GM19035 (cell line): ENCODE measurements at regions not wholly inside any gene's neighbourhood (a gene's known extent, or its start where the extent isn't known, plus 50 kb on each side); places are given as distances from the start of the nearest gene placed in this dataset.
"Not testable (repeated sequence)": the region's sequence is repeated elsewhere in the genome, so short reads cannot be mapped to it uniquely, and the experiment has no call there.

Experiments
- ATAC-seq: cut with Tn5 transposase; IDR thresholded peaks from one replicate; pipeline ENCODE4 v1.9.1; 2021; ENCODE audit not compliant: unreplicated experiment

GRCh38 chr14:25699981-25700380 is 650.0 kb upstream of the STXBP6 start:
- ATAC-seq = no peak

- no peak for ATAC-seq
These were observed 648.2 kb upstream of the STXBP6 start for GRCh38 chr14:25698111-25698510.

- ATAC-seq = no peak
These were observed 646.2 kb upstream of the STXBP6 start for GRCh38 chr14:25696176-25696575.

- no peak for ATAC-seq
These were observed 635.1 kb upstream of the STXBP6 start for GRCh38 chr14:25685004-25685403.

- ATAC-seq = no peak
These were observed 631.0 kb upstream of the STXBP6 start for GRCh38 chr14:25680934-25681333.

- ATAC-seq = not testable (repeated sequence)
These were observed 630.6 kb upstream of the STXBP6 start for GRCh38 chr14:25680511-25680910.

- ATAC-seq = no peak
These were observed 627.2 kb upstream of the STXBP6 start for GRCh38 chr14:25677111-25677510.

GRCh38 chr14:25667387-25667786 is 617.4 kb upstream of the STXBP6 start:
- ATAC-seq = no peak

- no peak for ATAC-seq
These were observed 616.9 kb upstream of the STXBP6 start for GRCh38 chr14:25666877-25667276.

GRCh38 chr14:25658988-25659387 is 609.0 kb upstream of the STXBP6 start:
- no peak for ATAC-seq

GRCh38 chr14:25630447-25630846 is 580.5 kb upstream of the STXBP6 start:
- no peak for ATAC-seq

- ATAC-seq = no peak
These were observed 579.0 kb upstream of the STXBP6 start for GRCh38 chr14:25628978-25629377.

- ATAC-seq = no peak
These were observed 578.4 kb upstream of the STXBP6 start for GRCh38 chr14:25628390-25628789.

GRCh38 chr14:25626986-25627385 is 577.0 kb upstream of the STXBP6 start:
- ATAC-seq = no peak

- no peak for ATAC-seq
These were observed 572.8 kb upstream of the STXBP6 start for GRCh38 chr14:25622763-25623162.

GRCh38 chr14:25620515-25620914 is 570.6 kb upstream of the STXBP6 start:
- no peak for ATAC-seq

- no peak for ATAC-seq
These were observed 565.2 kb upstream of the STXBP6 start for GRCh38 chr14:25615174-25615573.

GRCh38 chr14:25607192-25607591 is 557.2 kb upstream of the STXBP6 start:
- no peak for ATAC-seq

GRCh38 chr14:25602106-25602505 is 552.2 kb upstream of the STXBP6 start:
- ATAC-seq = no peak

- ATAC-seq = no peak
These were observed 538.8 kb upstream of the STXBP6 start for GRCh38 chr14:25588751-25589150.

GRCh38 chr14:25574628-25575325 is 524.8 kb upstream of the STXBP6 start:
- no peak for ATAC-seq

- ATAC-seq = no peak
These were observed 520.5 kb upstream of the STXBP6 start for GRCh38 chr14:25570483-25570882.

GRCh38 chr14:25557466-25557865 is 507.5 kb upstream of the STXBP6 start:
- ATAC-seq = no peak
